SK-N-SH (cell line): ENCODE measurements at regions not wholly inside any gene's neighbourhood (a gene's known extent, or its start where the extent isn't known, plus 50 kb on each side); places are given as distances from the start of the nearest gene placed in this dataset.

Experiments
- CTCF ChIA-PET: fragments of 300-600, 350-600 bp; formaldehyde crosslinking; extraction: SDS; loops from one replicate; lab custom pipeline; 2021; lab: Yijun Ruan, JAX
- POLR2A ChIA-PET: fragments of 350-600 bp; sonication (Branson Sonifier 250); formaldehyde crosslinking; extraction: SDS; loops from one replicate; lab custom pipeline; 2020; ENCODE audit warnings: antibody characterized with exemption, inconsistent platforms; lab: Yijun Ruan, JAX
- DNase-seq: peaks from one replicate; pipeline ENCODE4 v3.0.0; 2012
- H2AFZ ChIP-seq: fragments of 200-600 bp; sonication (generic); 2 replicates; pipeline ENCODE4 v1.8.1; 2016; ENCODE audit warnings: antibody characterized with exemption, mild to moderate bottlenecking, low read depth
- H3F3A ChIP-seq: fragments of 200-600 bp; sonication (generic); replicated peaks from 2 replicates; pipeline ENCODE3; 2016; ENCODE audit warnings: antibody characterized with exemption, mild to moderate bottlenecking; ENCODE audit not compliant: insufficient read depth
- H3K27ac ChIP-seq, 2 experiments: fragments of 200-500 bp in 1 of 2; fragments of 200-600 bp in 1 of 2; sonication (Bioruptor generic) in 1 of 2; sonication (generic), shearing (Covaris generic) in 1 of 2; 2 replicates each; pipeline versions ENCODE4 v1.5.1 to v1.6.1; 2014 to 2016; ENCODE audit warnings: low read depth in 2 of 2, inconsistent platforms in 1 of 2, low read length in 1 of 2, mild to moderate bottlenecking in 1 of 2, mixed read lengths in 1 of 2
- H3K27me3 ChIP-seq: fragments of 200-600 bp; sonication (generic), shearing (Covaris generic); 2 replicates; pipeline ENCODE4 v1.6.1; 2016; ENCODE audit warnings: mixed run types; ENCODE audit not compliant: insufficient read depth
- H3K36me3 ChIP-seq, 2 experiments: fragments of 200-500 bp in 1 of 2; fragments of 200-600 bp in 1 of 2; sonication (Bioruptor generic) in 1 of 2; sonication (generic) in 1 of 2; replicated peaks in 1 of 2; 2 replicates each; pipeline versions ENCODE3 to v1.5.1; 2014 to 2016; ENCODE audit warnings: low read length in 1 of 2, mild to moderate bottlenecking in 1 of 2; ENCODE audit not compliant: insufficient read depth in 2 of 2, control insufficient read depth in 1 of 2
- H3K4me1 ChIP-seq, 2 experiments: fragments of 200-500 bp in 1 of 2; fragments of 200-600 bp in 1 of 2; sonication (Bioruptor generic) in 1 of 2; sonication (generic), shearing (Covaris generic) in 1 of 2; 2 replicates each; pipeline versions ENCODE4 v1.5.1 to v1.6.1; 2014 to 2016; ENCODE audit warnings: low read depth in 1 of 2, low read length in 1 of 2, mixed run types in 1 of 2; ENCODE audit not compliant: insufficient read depth in 2 of 2, control insufficient read depth in 1 of 2
- H3K4me2 ChIP-seq: fragments of 200-600 bp; sonication (generic), shearing (Covaris generic); 2 replicates; pipeline ENCODE4 v1.6.1; 2017; ENCODE audit warnings: mixed run types
- H3K4me3 ChIP-seq, 2 experiments: fragments of 200-500 bp in 1 of 2; fragments of 200-600 bp in 1 of 2; sonication (Bioruptor generic) in 1 of 2; sonication (generic), shearing (Covaris generic) in 1 of 2; 2 replicates each; pipeline versions ENCODE4 v1.5.1 to v1.8.1; 2014 to 2016; ENCODE audit warnings: low read depth in 2 of 2, inconsistent platforms in 1 of 2, low read length in 1 of 2, mild to moderate bottlenecking in 1 of 2, mixed read lengths in 1 of 2, moderate library complexity in 1 of 2
- H3K79me2 ChIP-seq: fragments of 200-600 bp; sonication (generic); 2 replicates; pipeline ENCODE4 v1.8.1; 2017; ENCODE audit warnings: mild to moderate bottlenecking; ENCODE audit not compliant: insufficient read depth
- H3K9ac ChIP-seq: fragments of 200-600 bp; sonication (generic); 2 replicates; pipeline ENCODE4 v1.6.1; 2017; ENCODE audit warnings: mixed run types
- H3K9me2 ChIP-seq: fragments of 200-600 bp; sonication (generic); 2 replicates; pipeline ENCODE4 v1.6.1; 2017; ENCODE audit warnings: mixed run types
- H3K9me3 ChIP-seq: fragments of 200-600 bp; sonication (generic); 2 replicates; pipeline ENCODE4 v1.6.1; 2017; ENCODE audit warnings: mixed run types, mild to moderate bottlenecking, moderate library complexity
- H4K20me1 ChIP-seq: fragments of 200-600 bp; sonication (generic); 2 replicates; pipeline ENCODE4 v1.6.1; 2017; ENCODE audit warnings: mild to moderate bottlenecking, mixed run types; ENCODE audit not compliant: insufficient read depth
- CHD2 ChIP-seq: fragments of 150-350 bp; IDR thresholded peaks from 2 replicates; pipeline ENCODE4 v1.6.1; 2018; ENCODE audit warnings: low read length; ENCODE audit not compliant: partially characterized antibody
- ELF1 ChIP-seq: IDR thresholded peaks from 2 replicates; pipeline ENCODE4 v1.4.0; 2012
- EP300 ChIP-seq, 2 experiments: IDR thresholded peaks; 2 replicates each; pipeline versions ENCODE4 v1.4.0 to v1.6.1; 2012; ENCODE audit warnings: borderline replicate concordance in 1 of 2, low read depth in 1 of 2, low read length in 1 of 2
- EZH2phosphoT487 ChIP-seq: fragments of 200-600 bp; sonication (generic); IDR thresholded peaks from 2 replicates; pipeline ENCODE4 v1.6.1; 2017; ENCODE audit warnings: low read depth, mixed run types, mild to moderate bottlenecking, antibody characterized with exemption, moderate library complexity, borderline replicate concordance
- FOSL2 ChIP-seq: IDR thresholded peaks from 2 replicates; pipeline ENCODE4 v1.4.0; 2012; ENCODE audit warnings: low read depth, mild to moderate bottlenecking, moderate library complexity, borderline replicate concordance
- FOXJ3 ChIP-seq: sonication (generic); formaldehyde crosslinking; IDR thresholded peaks from 2 replicates; pipeline ENCODE4 v1.5.1; 2020; ENCODE audit warnings: mild to moderate bottlenecking, missing genetic modification reagents
- FOXM1 ChIP-seq: IDR thresholded peaks from 2 replicates; pipeline ENCODE4 v1.4.0; 2012; ENCODE audit warnings: low read depth, mild to moderate bottlenecking
- GABPA ChIP-seq: IDR thresholded peaks from 2 replicates; pipeline ENCODE4 v1.4.0; 2012; ENCODE audit warnings: low read depth, mild to moderate bottlenecking
- JUND ChIP-seq: IDR thresholded peaks from 2 replicates; pipeline ENCODE4 v1.4.0; 2012
- MEF2A ChIP-seq: IDR thresholded peaks from 2 replicates; pipeline ENCODE4 v1.4.0; 2012; ENCODE audit warnings: low read depth, borderline replicate concordance
- MXI1 ChIP-seq: IDR thresholded peaks from 2 replicates; pipeline ENCODE4 v1.6.1; 2012; ENCODE audit warnings: mild to moderate bottlenecking, low read depth, low read length, improper control_type of control experiment
- NFIC ChIP-seq: IDR thresholded peaks from 2 replicates; pipeline ENCODE4 v1.4.0; 2012; ENCODE audit warnings: borderline replicate concordance
- PBX3 ChIP-seq: IDR thresholded peaks from 2 replicates; pipeline ENCODE4; 2012
- RAD21 ChIP-seq: IDR thresholded peaks from 2 replicates; pipeline ENCODE4 v1.6.1; 2012; ENCODE audit warnings: mild to moderate bottlenecking, low read length
- REST ChIP-seq: IDR thresholded peaks from 2 replicates; pipeline ENCODE4 v1.6.1; 2012; ENCODE audit warnings: mild to moderate bottlenecking, low read depth, low read length, moderate library complexity
- RFX5 ChIP-seq: IDR thresholded peaks from 2 replicates; pipeline ENCODE4 v1.6.1; 2012; ENCODE audit warnings: mild to moderate bottlenecking, improper control_type of control experiment, low read length
- RXRA ChIP-seq: IDR thresholded peaks from 2 replicates; pipeline ENCODE4 v1.4.0; 2012; ENCODE audit warnings: low read depth, mild to moderate bottlenecking, borderline replicate concordance
- YY1 ChIP-seq: IDR thresholded peaks from 2 replicates; pipeline ENCODE4 v1.4.0; 2012; ENCODE audit warnings: low read depth, mild to moderate bottlenecking
- ZBTB33 ChIP-seq: IDR thresholded peaks from 2 replicates; pipeline ENCODE4 v1.4.0; 2012; ENCODE audit warnings: low read depth, borderline replicate concordance
- WGBS: methylation state at CpG from one replicate; pipeline ENCODE4 v1.1.6; 2017; ENCODE audit warnings: low lambda C conversion rate; 5-methylcytosine and 5-hydroxymethylcytosine counted together

GRCh38 chrX:46298821-46299220 is 246.4 kb downstream of the ZNF674 start:
- Histone ChIP-seq H2AFZ (no peak overlapping the region), H3K79me2 (no peaks in the 10 kb centered on the region), H3K9me3 (no peaks in the 10 kb centered on the region), H3K4me1 (no peaks in the 10 kb centered on the region), H3K4me3 (no peak overlapping the region), H3K27ac (no peak overlapping the region), H3K27me3 (no peaks in the 10 kb centered on the region), H3K36me3 (no peaks in the 10 kb centered on the region), H3K4me2 (no peak overlapping the region), H3K9me2 (no peaks in the 10 kb centered on the region), H3F3A (no peaks in the 10 kb centered on the region), H3K9ac (no peak overlapping the region), H4K20me1 (no peaks in the 10 kb centered on the region)
- CTCF ChIA-PET: no interaction called here
- TF ChIP-seq EP300 (IDR thresholded peaks at IDR 0.05; ENCODE audit: borderline replicate concordance in 1 of 2, low read depth in 1 of 2, low read length in 1 of 2) (no peak), NFIC (no peak), CHD2 (no peak), MXI1 (no peak), JUND (no peak), EZH2phosphoT487 (no peak), FOXJ3 (no peak), YY1 (no peak), MEF2A (no peak), RAD21 (no peak), PBX3 (no peak), FOSL2 (no peak), RFX5 (no peak), REST (no peak), GABPA (no peak), RXRA (no peak), ZBTB33 (no peak), FOXM1 (no peak), ELF1 (no peak)
- POLR2A ChIA-PET: no interaction called here
- 28% methylated on average over 2 of the region's 2 CpGs for WGBS
- no peak for DNase-seq
